ENCODE measurements at regions not wholly inside any gene's neighbourhood (a gene's known extent, or its start where the extent isn't known, plus 50 kb on each side); places are given as distances from the start of the nearest gene placed in this dataset.

DNA sequence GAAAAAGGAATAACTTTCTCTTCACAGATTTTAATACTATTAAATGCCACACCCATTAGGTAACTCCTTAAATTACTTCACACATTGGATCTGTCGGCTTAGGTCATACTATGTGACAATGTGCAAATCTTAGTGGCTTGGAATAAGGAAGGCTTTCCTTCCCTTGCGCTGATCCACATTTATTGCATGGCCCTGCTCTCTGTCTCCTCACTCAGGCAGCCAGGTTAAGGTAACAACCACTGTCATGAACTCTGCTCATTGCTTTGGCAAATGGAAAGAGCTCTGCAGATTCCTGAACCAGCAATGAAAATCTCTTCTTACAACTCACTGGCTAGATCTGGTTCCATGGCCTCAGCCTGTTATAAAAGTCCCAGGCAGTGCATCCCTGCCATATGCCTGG is 121.9 kb upstream of the NFIB start:
- ATAC-seq (no peak), DNase-seq (ENCODE audit: low read depth, low spot score) (no peak)
- no peaks in the 10 kb centered on the region for H3K9me2 ChIP-seq (ENCODE audit: insufficient read depth)
- H3K79me2 ChIP-seq (ENCODE audit: insufficient read depth, low read length), result no peaks in the 10 kb centered on the region
- H3K27ac ChIP-seq (ENCODE audit: low read depth, low read length), result no peak overlapping the region
- H3K4me1 ChIP-seq (ENCODE audit: control insufficient read depth in 1 of 2, insufficient read depth in 2 of 2, low read length in 2 of 2), result 0 out of 4 replicates have a peak, but pooled peaks cover 0 to 5% of the 10 kb centered on the region in 2 experiments
- ChIA-PET POLR2A (no interaction called here), RAD21 (ENCODE audit: low non-redundant PET in 1 of 2, low total read pairs in 2 of 2, uncharacterized antibody in 2 of 2, unreplicated experiment in 2 of 2) (no interaction called here), CTCF (no interaction called here)
- no peaks in the 10 kb centered on the region for H3K9me3 ChIP-seq (ENCODE audit: control insufficient read depth in 1 of 2, insufficient read depth in 1 of 2, low read depth in 1 of 2, low read length in 2 of 2)
- no peak overlapping the region for H3K9ac ChIP-seq (ENCODE audit: low read length)
- TF ChIP-seq, protein P1, sequence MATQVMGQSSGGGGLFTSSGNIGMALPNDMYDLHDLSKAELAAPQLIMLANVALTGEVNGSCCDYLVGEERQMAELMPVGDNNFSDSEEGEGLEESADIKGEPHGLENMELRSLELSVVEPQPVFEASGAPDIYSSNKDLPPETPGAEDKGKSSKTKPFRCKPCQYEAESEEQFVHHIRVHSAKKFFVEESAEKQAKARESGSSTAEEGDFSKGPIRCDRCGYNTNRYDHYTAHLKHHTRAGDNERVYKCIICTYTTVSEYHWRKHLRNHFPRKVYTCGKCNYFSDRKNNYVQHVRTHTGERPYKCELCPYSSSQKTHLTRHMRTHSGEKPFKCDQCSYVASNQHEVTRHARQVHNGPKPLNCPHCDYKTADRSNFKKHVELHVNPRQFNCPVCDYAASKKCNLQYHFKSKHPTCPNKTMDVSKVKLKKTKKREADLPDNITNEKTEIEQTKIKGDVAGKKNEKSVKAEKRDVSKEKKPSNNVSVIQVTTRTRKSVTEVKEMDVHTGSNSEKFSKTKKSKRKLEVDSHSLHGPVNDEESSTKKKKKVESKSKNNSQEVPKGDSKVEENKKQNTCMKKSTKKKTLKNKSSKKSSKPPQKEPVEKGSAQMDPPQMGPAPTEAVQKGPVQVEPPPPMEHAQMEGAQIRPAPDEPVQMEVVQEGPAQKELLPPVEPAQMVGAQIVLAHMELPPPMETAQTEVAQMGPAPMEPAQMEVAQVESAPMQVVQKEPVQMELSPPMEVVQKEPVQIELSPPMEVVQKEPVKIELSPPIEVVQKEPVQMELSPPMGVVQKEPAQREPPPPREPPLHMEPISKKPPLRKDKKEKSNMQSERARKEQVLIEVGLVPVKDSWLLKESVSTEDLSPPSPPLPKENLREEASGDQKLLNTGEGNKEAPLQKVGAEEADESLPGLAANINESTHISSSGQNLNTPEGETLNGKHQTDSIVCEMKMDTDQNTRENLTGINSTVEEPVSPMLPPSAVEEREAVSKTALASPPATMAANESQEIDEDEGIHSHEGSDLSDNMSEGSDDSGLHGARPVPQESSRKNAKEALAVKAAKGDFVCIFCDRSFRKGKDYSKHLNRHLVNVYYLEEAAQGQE (IDR thresholded peaks at IDR 0.05; ENCODE audit: low read depth), result no peak
- TF ChIP-seq ZFX (IDR thresholded peaks at IDR 0.05) (no peak), EZH2phosphoT487 (IDR thresholded peaks at IDR 0.05; ENCODE audit: borderline replicate concordance) (no peak), EZH2 (IDR thresholded peaks at IDR 0.05) (no peak), YY1 (IDR thresholded peaks at IDR 0.05; ENCODE audit: extremely low read depth, insufficient replicate concordance, low read depth, low read length) (no peak), EGR1 (IDR thresholded peaks at IDR 0.05; ENCODE audit: low read depth) (no peak), FOSL1 (IDR thresholded peaks at IDR 0.05; ENCODE audit: low read depth) (no peak), SIN3A (IDR thresholded peaks at IDR 0.05; ENCODE audit: low read depth) (no peak), SP1 (IDR thresholded peaks at IDR 0.05; ENCODE audit: low read depth) (no peak)
- TF ChIP-seq, protein P2, sequence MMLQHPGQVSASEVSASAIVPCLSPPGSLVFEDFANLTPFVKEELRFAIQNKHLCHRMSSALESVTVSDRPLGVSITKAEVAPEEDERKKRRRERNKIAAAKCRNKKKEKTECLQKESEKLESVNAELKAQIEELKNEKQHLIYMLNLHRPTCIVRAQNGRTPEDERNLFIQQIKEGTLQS (IDR thresholded peaks at IDR 0.05), result no peak
- TF ChIP-seq, protein P3, sequence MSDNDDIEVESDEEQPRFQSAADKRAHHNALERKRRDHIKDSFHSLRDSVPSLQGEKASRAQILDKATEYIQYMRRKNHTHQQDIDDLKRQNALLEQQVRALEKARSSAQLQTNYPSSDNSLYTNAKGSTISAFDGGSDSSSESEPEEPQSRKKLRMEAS (IDR thresholded peaks at IDR 0.05), result no peak
- no peaks in the 10 kb centered on the region for H4K20me1 ChIP-seq (ENCODE audit: insufficient read depth)
- no peak overlapping the region for H3K4me2 ChIP-seq (ENCODE audit: low read length)
- no peaks in the 10 kb centered on the region for H3K36me3 ChIP-seq (ENCODE audit: control insufficient read depth in 1 of 2, insufficient read depth in 2 of 2, low read length in 2 of 2)
- H2AFZ ChIP-seq (ENCODE audit: low read depth, low read length, poor library complexity, severe bottlenecking), result no peak overlapping the region
- BruUV-seq (replicated peaks), result no TSS peak
- H3K27me3 ChIP-seq (ENCODE audit: insufficient read depth, low read length), result 0 out of 2 replicates have a peak, but pooled peaks cover 3% of the 10 kb centered on the region
- H3K4me3 ChIP-seq (replicated peaks in 1 of 2; ENCODE audit: low read depth in 1 of 2, low read length in 2 of 2), result no peak overlapping the region
- intact Hi-C loops (cut with micrococcal nuclease), result no loop called here

All from HCT116 (cell line).